GM10266 (cell line): ENCODE measurements at regions not wholly inside any gene's neighbourhood (a gene's known extent, or its start where the extent isn't known, plus 50 kb on each side); places are given as distances from the start of the nearest gene placed in this dataset.
A peak's percentile ranks its signal among the peaks of the same experiment; 100 is the strongest.
"Not testable (repeated sequence)": the region's sequence is repeated elsewhere in the genome, so short reads cannot be mapped to it uniquely, and the experiment has no call there.

Experiments used
- DNase-seq: peaks from one replicate; pipeline ENCODE4 v3.0.0; 2012; ENCODE audit errors: extremely low spot score
- CTCF ChIP-seq: IDR thresholded peaks from 2 replicates; pipeline ENCODE4 v1.5.1; 2012; ENCODE audit warnings: mild to moderate bottlenecking, low read depth; ENCODE audit not compliant: control insufficient read depth, insufficient read depth; ENCODE audit errors: missing control alignments

GRCh38 chr4:112735474-112735951 lies 98.6 kb downstream of the LARP7 start:
- no peak for TF ChIP-seq CTCF
- peak; percentile 31 for DNase-seq

- DNase-seq = peak; percentile 22
- no peak for TF ChIP-seq CTCF
Observed at GRCh38 chr4:112736718-112737135, 99.8 kb downstream of the LARP7 start.

- TF ChIP-seq CTCF = no peak
- no peak for DNase-seq
Observed at GRCh38 chr4:112739442-112739841, 102.5 kb downstream of the LARP7 start.

GRCh38 chr4:112747036-112747435 lies 110.1 kb downstream of the LARP7 start:
- no peak for TF ChIP-seq CTCF
- DNase-seq = no peak

GRCh38 chr4:112748352-112748878 lies 111.5 kb downstream of the LARP7 start:
- TF ChIP-seq CTCF = no peak
- no peak for DNase-seq

- not testable (repeated sequence) for DNase-seq
Observed at GRCh38 chr4:112750749-112751148, 113.8 kb downstream of the LARP7 start.

GRCh38 chr4:112751447-112751846 lies 114.5 kb downstream of the LARP7 start:
- no peak for DNase-seq
- TF ChIP-seq CTCF = no peak

GRCh38 chr4:112752061-112752460 lies 115.1 kb downstream of the LARP7 start:
- TF ChIP-seq CTCF = no peak
- no peak for DNase-seq
